ENCODE measurements at regions not wholly inside any gene's neighbourhood (a gene's known extent, or its start where the extent isn't known, plus 50 kb on each side); places are given as distances from the start of the nearest gene placed in this dataset.

- TF ChIP-seq GATA2 (IDR thresholded peaks at IDR 0.05; ENCODE audit: low read depth, low read length) (peak; percentile 40; the same call in 1 of the 2 replicates), GATA3 (IDR thresholded peaks at IDR 0.05; ENCODE audit: low read depth, low read length) (no peak)
Measured at GRCh38 chr7:52843436-52843835, 192.0 kb upstream of the POM121L12 start.

GRCh38 chr7:52842202-52842900 lies 193.1 kb upstream of the POM121L12 start:
- peak; percentile 79 for TF ChIP-seq GATA2 (IDR thresholded peaks at IDR 0.05; ENCODE audit: low read depth, low read length)
- peak; percentile 22; the same call in 1 of the 2 replicates for TF ChIP-seq GATA3 (IDR thresholded peaks at IDR 0.05; ENCODE audit: low read depth, low read length)

DNA sequence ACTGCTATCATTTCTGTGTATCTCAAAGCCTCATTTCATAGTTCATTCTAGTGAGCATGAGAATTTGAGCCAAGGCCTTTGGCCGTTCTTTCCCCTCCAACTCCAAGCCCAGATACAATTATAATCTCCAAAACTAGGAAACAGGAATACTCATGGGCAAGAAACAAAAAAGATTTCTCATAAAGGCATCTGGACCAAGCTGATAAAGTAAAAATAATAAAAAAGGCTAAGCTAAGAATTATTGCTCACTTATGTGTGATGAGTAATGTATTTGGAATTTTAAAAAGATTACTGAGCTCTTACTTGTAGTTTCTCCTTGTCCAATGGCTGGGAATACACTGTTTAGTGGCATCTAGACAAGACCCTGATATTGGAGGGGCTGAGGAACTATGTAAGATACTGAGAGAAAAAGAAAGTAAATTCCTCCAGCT lies 196.4 kb upstream of the POM121L12 start:
- TF ChIP-seq GATA2 (IDR thresholded peaks at IDR 0.05; ENCODE audit: low read depth, low read length) (no peak), GATA3 (IDR thresholded peaks at IDR 0.05; ENCODE audit: low read depth, low read length) (no peak)

DNA sequence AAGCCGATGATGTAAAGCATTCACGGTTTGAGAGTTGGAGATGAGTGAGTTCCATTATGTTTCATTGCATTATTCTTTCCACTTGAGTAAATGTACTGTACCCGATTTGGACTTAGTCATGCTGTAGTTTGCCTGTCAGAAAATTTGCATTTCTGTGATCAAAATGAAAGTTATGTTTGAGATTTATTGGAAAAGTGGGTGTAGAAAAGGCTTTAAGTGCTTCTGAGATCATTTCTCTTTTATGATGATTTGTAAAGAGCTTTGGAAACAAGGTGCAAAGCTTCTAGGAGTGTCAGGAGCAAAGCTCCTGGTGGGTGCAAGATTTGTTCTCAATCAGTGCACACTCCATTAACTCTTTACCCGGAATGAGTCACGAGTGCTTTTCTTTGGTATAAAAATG lies 204.1 kb upstream of the POM121L12 start:
- TF ChIP-seq GATA3 (IDR thresholded peaks at IDR 0.05; ENCODE audit: low read depth, low read length) (no peak), GATA2 (IDR thresholded peaks at IDR 0.05; ENCODE audit: low read depth, low read length) (no peak)

GRCh38 chr7:52830801-52831200 lies 204.6 kb upstream of the POM121L12 start:
- TF ChIP-seq GATA3 (IDR thresholded peaks at IDR 0.05; ENCODE audit: low read depth, low read length) (no peak), GATA2 (IDR thresholded peaks at IDR 0.05; ENCODE audit: low read depth, low read length) (no peak)

DNA sequence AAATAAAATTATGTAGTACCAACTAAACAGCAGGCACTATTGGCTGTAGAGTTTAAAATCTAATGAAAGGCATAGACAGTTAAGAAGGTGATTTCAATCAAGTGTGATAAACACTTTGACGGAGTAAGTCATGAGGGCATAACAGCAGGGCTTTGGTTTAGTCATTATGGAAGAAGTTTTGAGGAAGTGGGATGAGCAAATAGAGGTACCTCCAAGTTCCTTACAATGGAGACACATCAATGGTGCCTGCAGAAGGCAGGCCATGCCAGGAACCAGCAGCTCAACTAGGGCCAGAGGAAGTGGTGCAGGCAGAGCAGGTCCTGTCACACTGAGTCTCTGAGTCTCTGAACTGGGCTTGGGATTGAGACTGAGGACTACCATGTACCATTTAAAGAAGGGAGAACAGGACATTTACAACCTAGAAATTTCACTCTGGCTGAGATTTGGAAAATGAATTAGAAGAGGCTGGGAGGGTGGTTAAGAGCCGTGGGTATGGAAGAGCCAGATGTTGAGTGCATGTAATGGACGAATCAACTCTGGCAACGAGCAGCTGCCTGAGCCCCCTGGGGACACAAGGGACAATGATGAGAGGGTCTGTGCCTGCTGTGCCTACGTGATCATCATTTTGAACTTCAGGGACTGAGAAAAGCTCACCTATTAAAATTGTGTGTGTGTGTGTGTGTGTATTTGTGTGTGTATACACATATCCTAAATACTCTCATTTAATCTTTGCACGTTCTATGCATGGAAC lies 208.7 kb upstream of the POM121L12 start:
- no peak for TF ChIP-seq GATA2 (IDR thresholded peaks at IDR 0.05; ENCODE audit: low read depth, low read length)

DNA sequence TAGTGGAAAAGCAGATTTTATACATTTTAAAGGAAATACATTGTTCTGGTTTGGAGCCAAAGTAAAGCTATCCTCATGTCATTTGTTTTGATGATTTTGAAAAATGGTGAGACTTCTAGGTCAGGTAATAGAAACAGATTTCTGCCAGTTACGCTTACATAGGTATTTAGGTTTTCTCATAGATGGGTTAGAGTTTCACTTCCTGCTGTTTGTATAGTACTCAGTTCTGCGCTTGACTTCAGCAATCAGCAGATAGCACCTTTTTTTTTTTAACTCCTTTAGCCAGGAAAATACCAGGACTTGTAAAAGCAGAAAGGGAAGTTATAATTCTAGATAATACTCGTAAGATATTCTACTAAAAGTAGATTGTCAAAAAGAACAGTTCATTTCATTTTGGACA lies 209.8 kb upstream of the POM121L12 start:
- TF ChIP-seq GATA2 (IDR thresholded peaks at IDR 0.05; ENCODE audit: low read depth, low read length) (no peak), GATA3 (IDR thresholded peaks at IDR 0.05; ENCODE audit: low read depth, low read length) (no peak)

DNA sequence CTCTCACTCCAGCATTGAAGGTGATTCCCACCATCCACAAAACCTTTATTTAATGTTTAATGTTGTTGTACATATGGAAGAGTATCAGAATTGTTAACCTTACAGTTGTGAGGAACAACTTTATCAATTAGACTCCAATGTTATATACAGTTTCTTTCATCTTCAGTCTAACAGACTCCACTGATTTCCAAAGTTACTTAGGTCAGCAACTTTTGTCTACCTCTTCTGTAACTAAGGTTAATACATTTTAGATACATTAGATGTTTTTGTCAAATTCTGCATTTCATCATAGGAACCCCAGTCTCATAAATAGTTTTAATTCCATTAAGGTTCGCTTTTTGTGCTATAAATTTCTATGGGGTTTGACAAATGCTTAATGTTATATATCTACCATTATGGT lies 223.9 kb upstream of the POM121L12 start:
- TF ChIP-seq GATA2 (IDR thresholded peaks at IDR 0.05; ENCODE audit: low read depth, low read length) (no peak), GATA3 (IDR thresholded peaks at IDR 0.05; ENCODE audit: low read depth, low read length) (no peak)

GRCh38 chr7:52799817-52800216 lies 235.6 kb upstream of the POM121L12 start:
- TF ChIP-seq GATA2 (IDR thresholded peaks at IDR 0.05; ENCODE audit: low read depth, low read length), result no peak
- no peak for TF ChIP-seq GATA3 (IDR thresholded peaks at IDR 0.05; ENCODE audit: low read depth, low read length)

DNA sequence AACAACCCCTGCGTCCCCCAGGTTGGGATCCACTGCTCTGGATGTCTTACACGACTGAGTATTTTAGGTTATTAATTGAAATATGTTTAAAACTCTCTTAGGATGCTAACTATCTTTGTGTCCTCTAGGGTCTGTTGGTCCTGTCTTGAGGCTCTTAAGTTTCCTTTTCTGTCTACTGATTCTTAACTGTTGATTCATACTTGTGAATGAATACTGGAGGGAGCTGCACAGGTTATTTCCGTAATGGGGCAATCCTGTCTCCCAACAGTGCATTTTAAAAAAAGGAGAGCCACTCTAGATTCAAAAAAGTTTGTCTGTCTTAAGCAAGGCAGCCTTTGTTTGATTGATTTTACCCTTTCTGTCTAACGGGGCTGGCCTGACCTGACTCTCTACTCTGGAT lies 237.6 kb upstream of the POM121L12 start:
- TF ChIP-seq GATA3 (IDR thresholded peaks at IDR 0.05; ENCODE audit: low read depth, low read length), result no peak
- no peak for TF ChIP-seq GATA2 (IDR thresholded peaks at IDR 0.05; ENCODE audit: low read depth, low read length)

- TF ChIP-seq GATA3 (IDR thresholded peaks at IDR 0.05; ENCODE audit: low read depth, low read length) (no peak), GATA2 (IDR thresholded peaks at IDR 0.05; ENCODE audit: low read depth, low read length) (no peak)
Measured at GRCh38 chr7:52794621-52795020, 240.8 kb upstream of the POM121L12 start.

- no peak for TF ChIP-seq GATA2 (IDR thresholded peaks at IDR 0.05; ENCODE audit: low read depth, low read length)
Measured at GRCh38 chr7:52791176-52791700, 244.2 kb upstream of the POM121L12 start.

DNA sequence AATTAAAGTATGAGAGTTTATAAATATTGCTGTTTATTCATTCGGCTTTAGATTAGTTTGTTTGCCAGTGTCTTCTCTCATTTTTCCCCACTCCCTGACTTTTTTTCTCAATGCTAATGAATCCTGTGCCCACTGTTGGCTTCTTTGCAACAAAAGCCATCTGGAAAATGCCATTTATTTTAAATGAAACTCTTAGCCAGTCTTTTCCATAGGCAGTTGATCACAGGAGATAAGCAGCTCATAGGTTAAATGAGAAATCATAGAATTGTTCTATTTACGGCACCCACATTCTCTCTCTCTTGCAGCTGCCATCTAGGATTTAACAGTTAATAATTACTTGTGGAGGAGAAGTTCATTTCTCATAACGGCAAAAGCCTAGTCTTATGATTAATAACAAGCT lies 249.3 kb upstream of the POM121L12 start:
- TF ChIP-seq GATA3 (IDR thresholded peaks at IDR 0.05; ENCODE audit: low read depth, low read length) (peak; percentile 97), GATA2 (IDR thresholded peaks at IDR 0.05; ENCODE audit: low read depth, low read length) (peak; percentile 94)

GRCh38 chr7:52782348-52782747 lies 253.1 kb upstream of the POM121L12 start:
- TF ChIP-seq GATA3 (IDR thresholded peaks at IDR 0.05; ENCODE audit: low read depth, low read length), result no peak
- TF ChIP-seq GATA2 (IDR thresholded peaks at IDR 0.05; ENCODE audit: low read depth, low read length), result no peak

DNA sequence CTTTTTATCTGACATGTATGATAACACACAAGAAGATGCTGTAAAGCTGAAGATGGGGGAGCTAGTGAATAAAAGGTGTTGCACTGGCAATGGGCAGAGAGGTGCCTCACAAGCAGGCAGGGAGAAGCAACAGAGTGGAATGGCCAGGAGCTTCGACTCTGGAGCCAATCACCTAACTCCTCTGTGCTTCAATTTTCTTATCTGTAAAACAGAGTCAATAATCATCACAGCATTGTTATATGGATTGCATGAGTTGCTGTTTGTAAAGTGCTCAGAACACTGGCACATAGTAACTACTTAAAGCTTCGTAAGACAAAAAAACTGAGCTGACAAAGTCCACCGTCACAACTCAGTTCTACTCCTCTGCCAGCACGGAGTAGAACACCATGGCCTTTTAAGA lies 254.2 kb upstream of the POM121L12 start:
- no peak for TF ChIP-seq GATA3 (IDR thresholded peaks at IDR 0.05; ENCODE audit: low read depth, low read length)
- TF ChIP-seq GATA2 (IDR thresholded peaks at IDR 0.05; ENCODE audit: low read depth, low read length), result no peak
